HG03457 (cell line): ENCODE measurements at regions not wholly inside any gene's neighbourhood (a gene's known extent, or its start where the extent isn't known, plus 50 kb on each side); places are given as distances from the start of the nearest gene placed in this dataset.

ENCODE experiments used
- ATAC-seq: cut with Tn5 transposase; IDR thresholded peaks from one replicate; pipeline ENCODE4 v1.9.1; 2021; ENCODE audit warnings: moderate number of reproducible peaks; ENCODE audit not compliant: unreplicated experiment

GRCh38 chr10:57964351-57964750, 303.3 kb downstream of the IPMK start:
- ATAC-seq = no peak

GRCh38 chr10:57963546-57963945, 304.1 kb downstream of the IPMK start:
- no peak for ATAC-seq

GRCh38 chr10:57962839-57963238, 304.9 kb downstream of the IPMK start:
- ATAC-seq = no peak

- ATAC-seq = no peak
These were observed 306.2 kb downstream of the IPMK start for GRCh38 chr10:57961487-57961886.

- no peak for ATAC-seq
These were observed 307.3 kb downstream of the IPMK start for GRCh38 chr10:57960406-57960805.

GRCh38 chr10:57959318-57960006, 308.2 kb downstream of the IPMK start:
- no peak for ATAC-seq

- no peak for ATAC-seq
These were observed 312.6 kb downstream of the IPMK start for GRCh38 chr10:57955076-57955475.

- ATAC-seq = no peak
These were observed 315.0 kb downstream of the IPMK start for GRCh38 chr10:57952741-57953140.

GRCh38 chr10:57950442-57950974, 317.2 kb downstream of the IPMK start:
- no peak for ATAC-seq

- no peak for ATAC-seq
These were observed 318.9 kb downstream of the IPMK start for GRCh38 chr10:57948796-57949195.

GRCh38 chr10:57946833-57947232, 320.9 kb downstream of the IPMK start:
- no peak for ATAC-seq

- ATAC-seq = no peak
These were observed 324.0 kb downstream of the IPMK start for GRCh38 chr10:57943701-57944100.

- no peak for ATAC-seq
These were observed 342.6 kb downstream of the IPMK start for GRCh38 chr10:57925045-57925444.

- no peak for ATAC-seq
These were observed 346.6 kb downstream of the IPMK start for GRCh38 chr10:57921140-57921539.

- no peak for ATAC-seq
These were observed 347.8 kb downstream of the IPMK start for GRCh38 chr10:57919864-57920263.

- ATAC-seq = no peak
These were observed 350.7 kb downstream of the IPMK start for GRCh38 chr10:57917019-57917418.

GRCh38 chr10:57905861-57906260, 361.8 kb downstream of the IPMK start:
- no peak for ATAC-seq

- ATAC-seq = no peak
These were observed 362.7 kb downstream of the IPMK start for GRCh38 chr10:57905010-57905409.

GRCh38 chr10:57898231-57898630, 369.5 kb downstream of the IPMK start:
- no peak for ATAC-seq

- ATAC-seq = no peak
These were observed 370.1 kb downstream of the IPMK start for GRCh38 chr10:57897611-57898010.

GRCh38 chr10:57894361-57894760, 373.3 kb downstream of the IPMK start:
- ATAC-seq = no peak

GRCh38 chr10:57891201-57892006, 376.3 kb downstream of the IPMK start:
- no peak for ATAC-seq
